ENCODE measurements at regions not wholly inside any gene's neighbourhood (a gene's known extent, or its start where the extent isn't known, plus 50 kb on each side); places are given as distances from the start of the nearest gene placed in this dataset.

DNA sequence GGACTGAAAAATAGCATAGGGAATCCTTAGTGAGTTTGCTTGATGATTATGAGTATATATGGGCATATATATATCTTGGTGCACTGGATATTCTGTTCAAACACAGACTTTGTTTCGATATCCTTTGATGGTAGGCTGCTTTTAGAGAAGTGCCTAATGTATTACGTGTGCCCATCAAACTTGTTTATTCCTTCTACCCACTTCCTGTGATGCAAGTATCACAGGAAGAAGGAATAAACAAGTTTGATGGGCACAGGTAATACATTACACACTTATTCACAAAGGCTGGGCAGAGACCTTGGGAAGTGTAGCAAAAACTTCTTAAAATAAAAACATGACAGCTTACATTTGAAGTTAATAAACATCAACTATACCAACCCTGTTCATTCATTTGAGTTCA, 364.2 kb downstream of the CHSY3 start:
- DNase-seq (ENCODE audit: low read depth) = no peak
- TF ChIP-seq MYC (IDR thresholded peaks at IDR 0.05; ENCODE audit: low read depth, low read length) (no peak), MAX (IDR thresholded peaks at IDR 0.05; ENCODE audit: low read depth, low read length) (no peak), POLR2A (IDR thresholded peaks at IDR 0.05; ENCODE audit: extremely low read depth, insufficient read length) (no peak)
- TF ChIP-seq, protein P1, sequence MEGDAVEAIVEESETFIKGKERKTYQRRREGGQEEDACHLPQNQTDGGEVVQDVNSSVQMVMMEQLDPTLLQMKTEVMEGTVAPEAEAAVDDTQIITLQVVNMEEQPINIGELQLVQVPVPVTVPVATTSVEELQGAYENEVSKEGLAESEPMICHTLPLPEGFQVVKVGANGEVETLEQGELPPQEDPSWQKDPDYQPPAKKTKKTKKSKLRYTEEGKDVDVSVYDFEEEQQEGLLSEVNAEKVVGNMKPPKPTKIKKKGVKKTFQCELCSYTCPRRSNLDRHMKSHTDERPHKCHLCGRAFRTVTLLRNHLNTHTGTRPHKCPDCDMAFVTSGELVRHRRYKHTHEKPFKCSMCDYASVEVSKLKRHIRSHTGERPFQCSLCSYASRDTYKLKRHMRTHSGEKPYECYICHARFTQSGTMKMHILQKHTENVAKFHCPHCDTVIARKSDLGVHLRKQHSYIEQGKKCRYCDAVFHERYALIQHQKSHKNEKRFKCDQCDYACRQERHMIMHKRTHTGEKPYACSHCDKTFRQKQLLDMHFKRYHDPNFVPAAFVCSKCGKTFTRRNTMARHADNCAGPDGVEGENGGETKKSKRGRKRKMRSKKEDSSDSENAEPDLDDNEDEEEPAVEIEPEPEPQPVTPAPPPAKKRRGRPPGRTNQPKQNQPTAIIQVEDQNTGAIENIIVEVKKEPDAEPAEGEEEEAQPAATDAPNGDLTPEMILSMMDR (IDR thresholded peaks at IDR 0.05; ENCODE audit: low read depth, low read length) = no peak
- no peak overlapping the region for H3K4me3 ChIP-seq (ENCODE audit: low read depth, low read length)

GRCh38 chr5:130267926-130268325, 363.7 kb downstream of the CHSY3 start:
- TF ChIP-seq POLR2A (IDR thresholded peaks at IDR 0.05; ENCODE audit: extremely low read depth, insufficient read length) (no peak), MYC (IDR thresholded peaks at IDR 0.05; ENCODE audit: low read depth, low read length) (no peak), MAX (IDR thresholded peaks at IDR 0.05; ENCODE audit: low read depth, low read length) (no peak)
- TF ChIP-seq, protein P1 (IDR thresholded peaks at IDR 0.05; ENCODE audit: low read depth, low read length) = no peak
- DNase-seq (ENCODE audit: low read depth) = no peak
- no peak overlapping the region for H3K4me3 ChIP-seq (ENCODE audit: low read depth, low read length)

- no peak overlapping the region for H3K4me3 ChIP-seq (ENCODE audit: low read depth, low read length)
- DNase-seq (ENCODE audit: low read depth) = no peak
- no peak for TF ChIP-seq POLR2A (IDR thresholded peaks at IDR 0.05; ENCODE audit: extremely low read depth, insufficient read length)
- TF ChIP-seq, protein P1 (IDR thresholded peaks at IDR 0.05; ENCODE audit: low read depth, low read length) = no peak
- no peak for TF ChIP-seq MAX (IDR thresholded peaks at IDR 0.05; ENCODE audit: low read depth, low read length)
- TF ChIP-seq MYC (IDR thresholded peaks at IDR 0.05; ENCODE audit: low read depth, low read length) = no peak
These were observed 356.2 kb downstream of the CHSY3 start for GRCh38 chr5:130260481-130260880.

DNA sequence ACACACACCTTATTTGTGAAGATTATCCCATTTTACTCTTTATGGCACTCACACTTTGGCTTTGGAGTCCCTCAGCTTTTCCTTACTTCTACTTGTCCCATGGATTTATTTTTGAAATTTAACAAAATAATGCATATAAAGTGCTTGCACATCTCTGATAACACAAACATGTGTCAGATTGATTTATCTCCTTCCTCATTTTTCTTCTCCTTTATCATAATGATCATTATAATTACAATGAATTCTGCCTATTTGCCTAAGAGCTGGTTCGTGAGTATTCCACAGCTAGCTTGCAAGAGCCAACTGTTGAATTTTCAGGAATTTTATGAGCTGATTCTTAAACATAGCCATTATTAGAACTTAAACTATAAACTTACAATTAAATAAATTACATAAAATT, 347.7 kb downstream of the CHSY3 start:
- DNase-seq (ENCODE audit: low read depth) = no peak
- TF ChIP-seq MYC (IDR thresholded peaks at IDR 0.05; ENCODE audit: low read depth, low read length) (no peak), MAX (IDR thresholded peaks at IDR 0.05; ENCODE audit: low read depth, low read length) (no peak), POLR2A (IDR thresholded peaks at IDR 0.05; ENCODE audit: extremely low read depth, insufficient read length) (no peak)
- TF ChIP-seq, protein P1 (IDR thresholded peaks at IDR 0.05; ENCODE audit: low read depth, low read length) = no peak
- no peak overlapping the region for H3K4me3 ChIP-seq (ENCODE audit: low read depth, low read length)

DNA sequence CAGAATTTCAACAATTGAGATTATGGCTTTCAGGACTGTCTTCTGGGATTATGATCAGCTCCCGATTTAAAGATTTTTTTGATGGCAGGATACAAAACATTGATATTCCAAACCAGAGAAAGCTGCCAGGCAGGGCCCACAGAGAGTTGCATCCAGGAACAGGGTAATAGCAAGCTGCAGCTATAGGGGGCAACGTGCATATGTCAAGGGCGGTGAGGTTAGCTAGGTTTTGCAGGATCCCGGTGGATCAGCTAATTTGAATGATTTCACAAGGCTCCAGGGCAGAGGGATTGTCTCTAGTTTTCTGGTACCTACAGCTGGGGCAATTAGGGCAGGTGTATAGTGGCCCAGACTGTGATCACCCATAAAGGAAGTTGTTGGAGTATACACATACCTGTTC, 339.4 kb downstream of the CHSY3 start:
- no peak overlapping the region for H3K4me3 ChIP-seq (ENCODE audit: low read depth, low read length)
- DNase-seq (ENCODE audit: low read depth) = no peak
- no peak for TF ChIP-seq POLR2A (IDR thresholded peaks at IDR 0.05; ENCODE audit: extremely low read depth, insufficient read length)

GRCh38 chr5:130237721-130238120, 333.5 kb downstream of the CHSY3 start:
- no peak for DNase-seq (ENCODE audit: low read depth)
- TF ChIP-seq MYC (IDR thresholded peaks at IDR 0.05; ENCODE audit: low read depth, low read length) = no peak
- no peak overlapping the region for H3K4me3 ChIP-seq (ENCODE audit: low read depth, low read length)
